BLaER1 (cell line): ENCODE measurements at regions not wholly inside any gene's neighbourhood (a gene's known extent, or its start where the extent isn't known, plus 50 kb on each side); places are given as distances from the start of the nearest gene placed in this dataset.

ENCODE experiments used
- H3K27ac ChIP-seq: shearing (Covaris generic); formaldehyde crosslinking; 2 replicates; pipeline ENCODE4 v1.8.1; 2022
- H3K27me3 ChIP-seq: shearing (Covaris generic); formaldehyde crosslinking; 2 replicates; pipeline ENCODE4 v1.8.1; 2022
- H3K36me3 ChIP-seq: shearing (Covaris generic); formaldehyde crosslinking; 2 replicates; pipeline ENCODE4 v1.8.1; 2022
- H3K4me1 ChIP-seq: shearing (Covaris generic); formaldehyde crosslinking; 2 replicates; pipeline ENCODE4 v1.8.1; 2022
- H3K4me2 ChIP-seq: shearing (Covaris generic); formaldehyde crosslinking; 2 replicates; pipeline ENCODE4 v1.8.1; 2022
- H3K4me3 ChIP-seq: shearing (Covaris generic); formaldehyde crosslinking; 2 replicates; pipeline ENCODE4 v1.8.1; 2022
- H3K9ac ChIP-seq: shearing (Covaris generic); formaldehyde crosslinking; 2 replicates; pipeline ENCODE4 v1.8.1; 2022
- H3K9me3 ChIP-seq: shearing (Covaris generic); formaldehyde crosslinking; 2 replicates; pipeline ENCODE4 v1.8.1; 2022
- H4K20me1 ChIP-seq: shearing (Covaris generic); formaldehyde crosslinking; 2 replicates; pipeline ENCODE4 v1.8.1; 2022
- Cebpa-rat ChIP-seq: shearing (Covaris generic); IDR thresholded peaks from 2 replicates; pipeline ENCODE4 v1.8.1; 2022

DNA sequence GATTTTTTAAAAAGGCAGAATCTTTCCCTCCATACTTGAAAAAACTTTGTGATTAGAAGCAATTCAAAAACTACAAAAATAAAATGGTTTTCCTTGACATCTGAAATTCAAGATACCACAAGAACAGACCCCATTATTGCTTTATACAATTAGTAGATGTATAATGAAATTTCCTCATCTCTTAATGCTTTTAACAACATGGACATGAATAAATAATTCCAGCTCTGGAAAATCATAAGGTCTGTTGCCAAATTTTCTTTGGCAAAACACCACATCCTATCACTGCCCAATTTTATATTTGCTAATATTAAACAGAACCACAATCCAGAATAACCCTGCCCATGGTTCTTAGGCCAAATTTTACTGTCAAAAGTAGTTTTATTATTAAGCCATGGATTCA is 1543.6 kb upstream of the MIR17HG start:
- H4K20me1 ChIP-seq = no peaks in the 10 kb centered on the region
- no peaks in the 10 kb centered on the region for H3K4me1 ChIP-seq
- no peak overlapping the region for H3K4me3 ChIP-seq
- no peak overlapping the region for H3K4me2 ChIP-seq
- no peak overlapping the region for H3K9ac ChIP-seq
- no peaks in the 10 kb centered on the region for H3K27me3 ChIP-seq
- H3K9me3 ChIP-seq = no peaks in the 10 kb centered on the region
- H3K36me3 ChIP-seq = no peaks in the 10 kb centered on the region
- no peak overlapping the region for H3K27ac ChIP-seq
- TF ChIP-seq Cebpa-rat = no peak

DNA sequence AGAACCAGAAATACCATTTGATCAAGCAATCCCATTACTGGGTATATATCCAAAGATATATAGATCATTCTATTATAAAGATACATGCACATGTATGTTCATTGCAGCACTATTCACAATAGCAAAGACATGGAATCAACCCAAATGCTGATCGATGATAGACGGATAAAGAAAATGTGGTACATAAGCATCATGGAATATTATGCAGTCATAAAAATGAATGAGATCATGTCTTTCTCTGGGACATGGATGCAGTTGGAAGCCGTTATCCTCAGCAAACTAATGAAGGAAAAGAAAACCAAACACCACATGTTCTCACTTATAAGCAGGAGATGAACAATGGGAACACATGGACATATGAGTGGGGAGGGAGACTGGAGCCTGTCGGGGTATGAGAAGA is 1540.9 kb upstream of the MIR17HG start:
- H3K4me3 ChIP-seq = no peak overlapping the region
- no peak overlapping the region for H3K27ac ChIP-seq
- no peaks in the 10 kb centered on the region for H3K36me3 ChIP-seq
- TF ChIP-seq Cebpa-rat = no peak
- H3K9ac ChIP-seq = no peak overlapping the region
- no peaks in the 10 kb centered on the region for H3K4me1 ChIP-seq
- no peaks in the 10 kb centered on the region for H4K20me1 ChIP-seq
- H3K4me2 ChIP-seq = no peak overlapping the region
- no peaks in the 10 kb centered on the region for H3K27me3 ChIP-seq
- no peaks in the 10 kb centered on the region for H3K9me3 ChIP-seq

DNA sequence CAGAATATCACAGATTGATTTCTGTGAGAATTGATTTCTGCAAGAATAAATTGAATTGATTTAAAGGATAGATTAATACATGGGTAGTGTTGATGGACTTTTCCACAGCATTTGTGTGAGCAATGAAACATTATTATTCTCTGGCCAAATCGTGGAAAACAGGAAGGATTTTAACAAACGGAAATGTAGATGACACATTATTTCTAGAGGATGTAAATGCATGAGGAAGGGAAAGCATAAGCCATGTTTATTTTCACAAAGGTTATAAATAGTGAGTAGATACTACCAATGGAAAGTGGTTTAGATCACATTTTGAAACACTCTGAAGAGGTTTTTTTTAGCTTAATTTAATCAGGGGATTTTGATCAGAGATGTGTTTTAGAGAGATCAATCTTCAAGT is 1534.6 kb upstream of the MIR17HG start:
- Histone ChIP-seq H3K9ac (no peak overlapping the region), H3K4me3 (no peak overlapping the region), H3K27ac (no peak overlapping the region), H3K4me2 (no peak overlapping the region), H4K20me1 (no peaks in the 10 kb centered on the region), H3K9me3 (peaks cover 12% of the 10 kb centered on the region; the same call in 1 of the 2 replicates), H3K4me1 (no peaks in the 10 kb centered on the region), H3K36me3 (no peaks in the 10 kb centered on the region), H3K27me3 (no peaks in the 10 kb centered on the region)
- TF ChIP-seq Cebpa-rat = no peak

DNA sequence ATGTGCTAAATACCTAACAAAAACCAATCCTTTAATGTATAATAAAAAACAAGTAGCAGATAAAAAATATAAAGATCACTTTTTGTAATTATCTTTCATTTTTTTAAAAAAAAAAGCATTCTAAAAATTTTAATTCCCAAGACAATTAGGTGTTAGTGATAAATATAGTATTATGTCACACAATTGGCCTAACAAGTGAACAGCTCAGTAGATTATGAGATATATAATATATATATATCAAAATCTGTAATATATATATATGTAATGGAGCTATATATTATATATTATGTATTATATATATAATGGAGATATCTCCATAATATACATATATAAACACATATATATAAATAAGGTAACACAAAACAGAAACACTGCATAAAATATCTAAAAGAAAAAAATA is 1531.1 kb upstream of the MIR17HG start:
- no peak overlapping the region for H3K4me3 ChIP-seq
- H3K36me3 ChIP-seq = no peaks in the 10 kb centered on the region
- no peaks in the 10 kb centered on the region for H4K20me1 ChIP-seq
- no peaks in the 10 kb centered on the region for H3K27me3 ChIP-seq
- H3K4me1 ChIP-seq = no peaks in the 10 kb centered on the region
- H3K27ac ChIP-seq = no peak overlapping the region
- H3K9me3 ChIP-seq = peaks cover 17% of the 10 kb centered on the region; the same call in 1 of the 2 replicates
- H3K9ac ChIP-seq = no peak overlapping the region
- H3K4me2 ChIP-seq = no peak overlapping the region
- no peak for TF ChIP-seq Cebpa-rat

DNA sequence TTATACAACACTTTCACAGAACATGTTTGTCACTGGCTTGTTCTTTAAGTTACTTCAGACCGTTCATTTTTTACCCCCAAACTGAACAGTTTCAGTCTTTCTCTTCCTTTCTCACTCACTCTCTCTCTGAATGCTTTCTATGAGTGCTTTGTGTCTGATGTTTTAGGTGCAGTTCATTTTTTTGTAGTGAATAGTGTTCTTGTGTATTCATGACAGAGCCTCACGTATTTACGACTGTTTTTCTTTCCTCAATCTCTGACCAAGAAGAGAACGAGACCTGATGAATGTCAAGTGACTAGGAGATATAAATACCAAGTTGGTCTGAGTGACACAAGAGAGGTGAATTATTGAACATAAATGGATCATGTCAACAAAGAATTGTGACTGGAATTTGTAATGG is 1525.0 kb upstream of the MIR17HG start:
- H3K9me3 ChIP-seq = peaks cover 9% of the 10 kb centered on the region; the same call in 1 of the 2 replicates
- no peak overlapping the region for H3K27ac ChIP-seq
- H3K4me1 ChIP-seq = no peaks in the 10 kb centered on the region
- no peaks in the 10 kb centered on the region for H3K36me3 ChIP-seq
- H3K9ac ChIP-seq = no peak overlapping the region
- H3K27me3 ChIP-seq = no peaks in the 10 kb centered on the region
- H4K20me1 ChIP-seq = no peaks in the 10 kb centered on the region
- H3K4me2 ChIP-seq = no peak overlapping the region
- H3K4me3 ChIP-seq = no peak overlapping the region
- TF ChIP-seq Cebpa-rat = no peak

DNA sequence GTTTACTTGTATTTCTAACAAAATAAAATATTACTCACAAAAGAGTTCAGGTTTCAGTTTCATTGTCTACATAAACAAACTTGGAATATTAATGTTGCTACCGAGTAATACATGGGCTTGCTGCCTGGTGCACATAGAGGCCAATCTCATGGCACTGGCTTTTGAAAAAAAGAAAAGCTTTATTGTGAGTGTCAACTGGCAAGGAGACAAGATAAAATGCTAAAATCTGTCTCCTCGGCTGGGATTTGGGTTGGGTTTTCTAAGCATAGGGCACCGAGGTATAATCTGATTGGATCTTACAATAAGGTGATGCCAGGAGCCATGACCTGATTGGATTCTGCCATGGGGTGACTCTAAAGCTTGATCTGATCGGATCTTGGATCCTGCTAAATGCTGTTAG is 1519.9 kb upstream of the MIR17HG start:
- Histone ChIP-seq H4K20me1 (no peaks in the 10 kb centered on the region), H3K27me3 (no peaks in the 10 kb centered on the region), H3K36me3 (no peaks in the 10 kb centered on the region), H3K27ac (no peak overlapping the region), H3K4me1 (no peaks in the 10 kb centered on the region), H3K9me3 (no peaks in the 10 kb centered on the region), H3K9ac (no peak overlapping the region), H3K4me2 (no peak overlapping the region), H3K4me3 (no peak overlapping the region)
- TF ChIP-seq Cebpa-rat = no peak

DNA sequence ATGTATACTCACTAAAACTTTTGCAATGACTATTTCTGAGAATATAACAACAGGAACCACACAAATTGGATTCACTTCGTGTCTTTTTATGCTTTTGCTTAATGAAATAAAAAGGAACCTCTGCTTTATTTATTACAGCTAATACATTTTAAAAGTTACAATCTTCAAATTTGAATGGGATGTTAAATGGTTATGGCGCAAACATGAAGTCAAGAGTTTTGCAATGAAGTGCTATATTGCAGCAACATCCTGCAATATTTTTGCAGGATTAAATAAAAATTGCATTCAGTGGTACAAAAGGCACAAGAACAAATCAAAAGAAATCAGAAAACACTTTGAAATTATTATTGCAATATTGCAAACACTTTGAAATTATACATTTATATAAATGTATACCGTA is 1519.0 kb upstream of the MIR17HG start:
- H4K20me1 ChIP-seq = no peaks in the 10 kb centered on the region
- no peaks in the 10 kb centered on the region for H3K4me1 ChIP-seq
- H3K27me3 ChIP-seq = no peaks in the 10 kb centered on the region
- H3K27ac ChIP-seq = no peak overlapping the region
- H3K9me3 ChIP-seq = no peaks in the 10 kb centered on the region
- no peaks in the 10 kb centered on the region for H3K36me3 ChIP-seq
- H3K4me3 ChIP-seq = no peak overlapping the region
- H3K4me2 ChIP-seq = no peak overlapping the region
- no peak for TF ChIP-seq Cebpa-rat
- H3K9ac ChIP-seq = no peak overlapping the region

DNA sequence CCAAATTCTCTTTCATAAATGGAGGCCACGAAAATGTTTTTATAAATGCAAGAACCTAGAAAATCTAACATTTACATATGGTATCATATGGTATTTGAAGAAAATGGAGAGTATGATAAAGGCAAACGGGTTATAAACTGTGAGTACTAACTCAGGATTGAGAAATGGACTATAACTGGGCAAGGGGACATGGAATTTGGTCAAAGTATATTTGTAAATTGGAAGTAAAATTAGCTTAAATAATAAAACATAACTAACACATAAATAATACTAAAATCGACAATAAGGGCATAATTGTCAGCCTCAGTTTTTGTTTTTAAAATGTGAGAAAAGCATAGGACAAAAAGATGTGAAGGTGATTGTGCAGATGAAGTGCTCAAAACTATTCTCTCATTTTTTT is 1516.3 kb upstream of the MIR17HG start:
- no peak overlapping the region for H3K4me2 ChIP-seq
- H3K27ac ChIP-seq = no peak overlapping the region
- H3K9ac ChIP-seq = no peak overlapping the region
- no peak overlapping the region for H3K4me3 ChIP-seq
- H3K9me3 ChIP-seq = no peaks in the 10 kb centered on the region
- no peaks in the 10 kb centered on the region for H3K4me1 ChIP-seq
- H3K36me3 ChIP-seq = no peaks in the 10 kb centered on the region
- H3K27me3 ChIP-seq = no peaks in the 10 kb centered on the region
- no peaks in the 10 kb centered on the region for H4K20me1 ChIP-seq
- TF ChIP-seq Cebpa-rat = no peak

DNA sequence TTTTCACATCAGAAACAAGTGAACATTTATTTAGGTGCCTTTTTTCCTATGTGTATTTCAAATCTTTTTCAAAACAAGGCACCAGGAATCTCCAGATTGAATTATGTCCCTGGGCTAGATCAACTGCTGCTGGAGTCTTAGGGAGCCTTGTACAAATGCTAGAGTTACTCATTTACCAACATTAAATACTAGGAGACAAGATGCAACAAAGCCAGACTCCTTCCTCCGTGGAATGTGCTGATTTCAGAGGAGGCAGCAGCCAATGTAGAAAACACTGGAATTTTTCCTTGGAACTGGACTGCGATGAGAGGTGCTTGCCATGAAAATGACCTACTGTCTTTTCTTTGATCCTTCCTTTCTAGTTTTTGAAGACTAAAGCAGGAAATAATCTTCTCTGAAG is 1514.7 kb upstream of the MIR17HG start:
- Histone ChIP-seq H3K27ac (no peak overlapping the region), H3K4me3 (no peak overlapping the region), H3K9ac (no peak overlapping the region), H3K36me3 (no peaks in the 10 kb centered on the region), H3K4me1 (no peaks in the 10 kb centered on the region), H3K27me3 (no peaks in the 10 kb centered on the region), H3K9me3 (no peaks in the 10 kb centered on the region), H4K20me1 (no peaks in the 10 kb centered on the region), H3K4me2 (no peak overlapping the region)
- TF ChIP-seq Cebpa-rat = no peak

DNA sequence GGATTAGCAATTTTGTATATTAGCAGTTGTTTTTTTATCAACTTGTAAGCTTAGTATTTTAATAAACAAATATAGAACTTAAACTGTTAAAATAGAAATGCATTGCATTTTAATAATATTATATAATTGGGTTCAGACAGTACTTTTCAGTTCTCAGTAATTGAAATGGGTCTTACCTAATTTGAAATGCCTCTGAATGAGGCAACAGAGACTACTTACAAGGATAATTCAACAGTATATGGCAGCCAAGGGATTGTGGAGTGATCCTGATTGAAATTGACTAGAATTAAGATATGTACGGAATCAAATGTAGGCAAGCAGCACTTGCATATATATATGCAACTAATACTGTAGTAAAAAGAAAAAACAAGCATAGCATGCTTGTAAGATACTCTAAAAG is 1503.9 kb upstream of the MIR17HG start:
- H3K4me2 ChIP-seq = no peak overlapping the region
- H3K9ac ChIP-seq = no peak overlapping the region
- no peak overlapping the region for H3K27ac ChIP-seq
- H3K4me1 ChIP-seq = no peaks in the 10 kb centered on the region
- TF ChIP-seq Cebpa-rat = no peak
- H4K20me1 ChIP-seq = no peaks in the 10 kb centered on the region
- no peaks in the 10 kb centered on the region for H3K36me3 ChIP-seq
- no peaks in the 10 kb centered on the region for H3K27me3 ChIP-seq
- no peak overlapping the region for H3K4me3 ChIP-seq
- no peaks in the 10 kb centered on the region for H3K9me3 ChIP-seq

DNA sequence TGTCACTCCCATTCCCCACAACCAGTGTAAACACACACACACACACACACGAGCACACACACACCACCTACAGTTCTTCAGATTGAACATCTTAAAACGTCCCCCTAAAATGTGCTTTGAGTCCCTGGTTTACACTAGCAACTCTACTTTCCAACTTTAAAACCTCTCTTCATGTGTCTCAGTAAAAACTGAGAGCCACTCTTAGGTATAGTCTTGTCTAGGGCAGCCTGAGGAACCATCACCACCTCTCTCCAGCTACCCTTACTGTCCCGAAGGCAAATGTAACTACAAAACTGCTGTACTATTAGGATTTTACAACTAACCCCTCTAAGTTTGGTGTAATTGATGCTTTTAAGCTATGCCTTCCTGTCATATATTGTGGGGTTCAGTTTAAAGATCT is 1501.6 kb upstream of the MIR17HG start:
- H3K36me3 ChIP-seq = no peaks in the 10 kb centered on the region
- H3K9ac ChIP-seq = no peak overlapping the region
- H3K27me3 ChIP-seq = no peaks in the 10 kb centered on the region
- no peak for TF ChIP-seq Cebpa-rat
- H4K20me1 ChIP-seq = no peaks in the 10 kb centered on the region
- no peaks in the 10 kb centered on the region for H3K4me1 ChIP-seq
- peaks cover 8% of the 10 kb centered on the region for H3K9me3 ChIP-seq
- no peak overlapping the region for H3K4me3 ChIP-seq
- H3K27ac ChIP-seq = no peak overlapping the region
- H3K4me2 ChIP-seq = no peak overlapping the region
